WTC11 (cell line): ENCODE measurements at regions not wholly inside any gene's neighbourhood (a gene's known extent, or its start where the extent isn't known, plus 50 kb on each side); places are given as distances from the start of the nearest gene placed in this dataset.

Experiments
- ATAC-seq: fragments of 200-7000 bp; cut with Tn5 transposase; 2 replicates; pipeline ENCODE4 v1.10.0; 2021; ENCODE audit warnings: mild to moderate bottlenecking, moderate library complexity
- CTCF ChIA-PET: fragments of 300-600 bp; sonication (Branson Sonifier 250); formaldehyde crosslinking; loops from one replicate; lab custom pipeline; 2021; ENCODE audit warnings: antibody characterized with exemption; lab: Charles Lee
- POLR2A ChIA-PET: fragments of 350-600 bp; sonication (Branson Sonifier 250); formaldehyde crosslinking; loops from one replicate; lab custom pipeline; 2021; ENCODE audit warnings: antibody characterized with exemption; lab: Charles Lee
- DNase-seq: peaks from one replicate; pipeline ENCODE4 v3.0.0; 2021; ENCODE audit warnings: low spot score
- H3K27ac Mint-ChIP-seq: 2 replicates; pipeline ENCODE4 v1.8.0; 2021; ENCODE audit warnings: mixed read lengths
- H3K27me3 Mint-ChIP-seq: 2 replicates; pipeline ENCODE4 v1.8.0; 2021; ENCODE audit warnings: low read depth, mild to moderate bottlenecking, moderate library complexity, mixed read lengths
- H3K36me3 Mint-ChIP-seq: 2 replicates; pipeline ENCODE4 v1.8.0; 2021; ENCODE audit warnings: mixed read lengths
- H3K4me1 Mint-ChIP-seq: 2 replicates; pipeline ENCODE4 v1.8.0; 2022; ENCODE audit warnings: mixed read lengths
- H3K4me3 Mint-ChIP-seq: 2 replicates; pipeline ENCODE4 v1.8.0; 2021; ENCODE audit warnings: mild to moderate bottlenecking, moderate library complexity, mixed read lengths
- H3K9me3 Mint-ChIP-seq: 2 replicates; pipeline ENCODE4 v1.8.0; 2021; ENCODE audit warnings: mixed read lengths
- CDX4 ChIP-seq: fragments of 250-450 bp; sonication (Bioruptor Pico); IDR thresholded peaks from 2 replicates; pipeline ENCODE4 v1.9.0; 2021; ENCODE audit warnings: moderate library complexity, mild to moderate bottlenecking, inconsistent platforms, borderline replicate concordance
- CREB1 ChIP-seq: sonication (generic); formaldehyde crosslinking; IDR thresholded peaks from 2 replicates; pipeline ENCODE4 v1.8.0; 2023; ENCODE audit warnings: mild to moderate bottlenecking, missing genetic modification reagents
- E2F5 ChIP-seq: sonication (generic); formaldehyde crosslinking; IDR thresholded peaks from 2 replicates; pipeline ENCODE4 v1.8.1; 2022; ENCODE audit warnings: mild to moderate bottlenecking, moderate library complexity, missing genetic modification reagents
- FOXJ3 ChIP-seq: sonication (generic); formaldehyde crosslinking; IDR thresholded peaks from 2 replicates; pipeline ENCODE4 v1.9.0; 2021; ENCODE audit warnings: missing genetic modification reagents, mild to moderate bottlenecking, borderline replicate concordance
- GABPB1 ChIP-seq: sonication (generic); formaldehyde crosslinking; IDR thresholded peaks from 2 replicates; pipeline ENCODE4 v1.8.1; 2023; ENCODE audit warnings: mild to moderate bottlenecking, missing genetic modification reagents
- JUN ChIP-seq: sonication (generic); formaldehyde crosslinking; IDR thresholded peaks from 2 replicates; pipeline ENCODE4 v1.8.0; 2023; ENCODE audit warnings: mild to moderate bottlenecking, missing genetic modification reagents
- KAT7 ChIP-seq: sonication (generic); formaldehyde crosslinking; IDR thresholded peaks from 2 replicates; pipeline ENCODE4 v1.8.1; 2023; ENCODE audit warnings: missing genetic modification reagents, mild to moderate bottlenecking, borderline replicate concordance
- MAX ChIP-seq: sonication (generic); formaldehyde crosslinking; IDR thresholded peaks from 2 replicates; pipeline ENCODE4 v1.8.0; 2022; ENCODE audit warnings: mild to moderate bottlenecking, missing genetic modification reagents
- NFE2L1 ChIP-seq: sonication (generic); formaldehyde crosslinking; IDR thresholded peaks from 2 replicates; pipeline ENCODE4 v1.8.1; 2023; ENCODE audit warnings: missing genetic modification reagents
- NR3C1 ChIP-seq: sonication (generic); formaldehyde crosslinking; conservative IDR thresholded peaks from 2 replicates; pipeline ENCODE4 v1.8.1; 2023; ENCODE audit warnings: low read depth, mild to moderate bottlenecking, missing genetic modification reagents
- PRRX2 ChIP-seq: fragments of 250-450 bp; sonication (Bioruptor Pico); IDR thresholded peaks from 2 replicates; pipeline ENCODE4 v1.8.0; 2021; ENCODE audit warnings: mild to moderate bottlenecking
- SOX15 ChIP-seq: fragments of 250-450 bp; sonication (Bioruptor Pico); IDR thresholded peaks from 2 replicates; pipeline ENCODE4 v1.9.0; 2021; ENCODE audit warnings: mild to moderate bottlenecking
- STAT6 ChIP-seq: sonication (generic); formaldehyde crosslinking; conservative IDR thresholded peaks from 2 replicates; pipeline ENCODE4 v1.8.1; 2023; ENCODE audit warnings: mild to moderate bottlenecking, low read depth, missing genetic modification reagents, moderate library complexity
- ZBTB21 ChIP-seq: sonication (generic); formaldehyde crosslinking; IDR thresholded peaks from 2 replicates; pipeline ENCODE4 v1.8.1; 2023; ENCODE audit warnings: mild to moderate bottlenecking, missing genetic modification reagents, borderline replicate concordance
- ZNF281 ChIP-seq: sonication (generic); formaldehyde crosslinking; IDR thresholded peaks from 2 replicates; pipeline ENCODE4 v1.8.0; 2023; ENCODE audit warnings: mild to moderate bottlenecking, missing genetic modification reagents
- ZNF512 ChIP-seq: sonication (generic); formaldehyde crosslinking; IDR thresholded peaks from 2 replicates; pipeline ENCODE4 v1.8.1; 2022; ENCODE audit warnings: missing genetic modification reagents, borderline replicate concordance
- ZNF671 ChIP-seq: fragments of 250-450 bp; sonication (Bioruptor Pico); IDR thresholded peaks from 2 replicates; pipeline ENCODE4 v1.8.0; 2021; ENCODE audit warnings: mild to moderate bottlenecking
- TF ChIP-seq, protein P1 (sequence below): sonication (generic); formaldehyde crosslinking; IDR thresholded peaks from 2 replicates; pipeline ENCODE4 v1.8.1; 2023; ENCODE audit warnings: mild to moderate bottlenecking, missing genetic modification reagents, moderate library complexity
- TF ChIP-seq, protein P2 (sequence below): fragments of 250-450 bp; sonication (Bioruptor Pico); conservative IDR thresholded peaks from 2 replicates; pipeline ENCODE4 v1.9.0; 2021; ENCODE audit warnings: mild to moderate bottlenecking

DNA sequence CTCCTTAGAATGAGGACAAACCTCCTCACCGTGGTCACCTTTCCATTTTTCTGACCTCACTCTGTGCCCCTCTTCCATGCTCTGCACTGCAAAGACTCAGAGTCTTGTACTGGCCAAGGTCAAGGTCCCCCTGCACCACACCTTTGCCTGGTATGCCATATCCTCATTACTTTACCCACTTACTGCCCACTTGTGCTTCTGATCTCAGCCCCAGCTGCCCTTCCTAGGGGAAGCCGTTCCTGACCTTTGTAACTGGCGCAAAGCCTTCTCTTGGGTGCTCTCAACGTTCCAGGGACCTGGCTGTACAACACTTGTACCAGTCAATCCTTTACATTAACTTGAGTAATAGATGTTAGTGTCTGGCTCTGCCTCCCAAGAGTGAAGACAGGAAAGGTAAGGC lies 256.0 kb downstream of the SV2B start:
- CTCF ChIA-PET = no interaction called here
- no peak for DNase-seq
- Mint-ChIP-seq H3K27me3 (no peaks in the 10 kb centered on the region), H3K4me1 (no peaks in the 10 kb centered on the region; the same call in 1 of the 2 replicates), H3K36me3 (no peaks in the 10 kb centered on the region), H3K9me3 (no peaks in the 10 kb centered on the region), H3K27ac (no peak overlapping the region), H3K4me3 (no peak overlapping the region)
- POLR2A ChIA-PET = no interaction called here
- TF ChIP-seq, protein P1, sequence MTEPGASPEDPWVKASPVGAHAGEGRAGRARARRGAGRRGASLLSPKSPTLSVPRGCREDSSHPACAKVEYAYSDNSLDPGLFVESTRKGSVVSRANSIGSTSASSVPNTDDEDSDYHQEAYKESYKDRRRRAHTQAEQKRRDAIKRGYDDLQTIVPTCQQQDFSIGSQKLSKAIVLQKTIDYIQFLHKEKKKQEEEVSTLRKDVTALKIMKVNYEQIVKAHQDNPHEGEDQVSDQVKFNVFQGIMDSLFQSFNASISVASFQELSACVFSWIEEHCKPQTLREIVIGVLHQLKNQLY = no peak
- no peak for ATAC-seq

DNA sequence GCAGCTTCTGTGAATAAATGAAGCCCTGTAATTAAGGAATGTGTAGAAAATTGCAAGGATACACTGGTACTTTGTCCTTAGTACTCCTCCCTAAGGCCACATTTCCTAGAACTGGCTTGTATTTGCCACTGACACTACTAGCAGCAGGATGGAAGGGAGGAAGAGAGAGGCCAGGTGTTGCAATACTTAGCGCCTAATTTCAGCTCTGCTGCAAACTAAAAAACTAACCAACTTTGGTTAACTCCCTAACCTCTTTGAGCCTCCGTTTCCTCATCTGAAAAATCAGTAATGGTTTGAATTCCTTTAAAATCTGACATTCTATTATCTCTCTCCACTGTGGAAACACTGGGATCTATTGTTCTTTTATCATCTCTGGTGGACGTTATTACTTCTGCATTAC lies 257.0 kb downstream of the SV2B start:
- DNase-seq (no peak), ATAC-seq (no peak)
- ChIA-PET CTCF (interaction anchor here (1.6 kb wide), 1 partner anchor 349 kb away, joined by 4 read pairs; no protein-coding TSS in a partner anchor), POLR2A (no interaction called here)
- no peak overlapping the region for H3K27ac Mint-ChIP-seq
- peaks cover 6% of the 10 kb centered on the region for H3K9me3 Mint-ChIP-seq
- H3K4me1 Mint-ChIP-seq = no peaks in the 10 kb centered on the region; the same call in 1 of the 2 replicates
- H3K36me3 Mint-ChIP-seq = no peaks in the 10 kb centered on the region
- no peaks in the 10 kb centered on the region for H3K27me3 Mint-ChIP-seq
- H3K4me3 Mint-ChIP-seq = no peak overlapping the region
- TF ChIP-seq MAX (no peak), CDX4 (CRISPR knock-in tag) (no peak), GABPB1 (CRISPR knock-in tag) (no peak), STAT6 (CRISPR knock-in tag) (no peak)

- ChIA-PET CTCF (interaction anchor here (1.6 kb wide), 1 partner anchor 349 kb away, joined by 4 read pairs; no protein-coding TSS in a partner anchor), POLR2A (no interaction called here)
- Mint-ChIP-seq H3K9me3 (peaks cover 10% of the 10 kb centered on the region), H3K27ac (no peak overlapping the region), H3K27me3 (no peaks in the 10 kb centered on the region), H3K4me1 (no peaks in the 10 kb centered on the region; the same call in 1 of the 2 replicates), H3K4me3 (no peak overlapping the region), H3K36me3 (no peaks in the 10 kb centered on the region)
- ATAC-seq = no peak
- no peak for DNase-seq
- TF ChIP-seq NFE2L1 (CRISPR knock-in tag) (no peak), ZNF671 (CRISPR knock-in tag) (no peak), SOX15 (CRISPR knock-in tag) (no peak), FOXJ3 (CRISPR knock-in tag) (no peak), KAT7 (CRISPR knock-in tag) (no peak), ZNF512 (CRISPR knock-in tag) (no peak), JUN (CRISPR knock-in tag) (no peak), NR3C1 (no peak), E2F5 (CRISPR knock-in tag) (no peak), ZBTB21 (CRISPR knock-in tag) (no peak), CREB1 (CRISPR knock-in tag) (no peak), PRRX2 (CRISPR knock-in tag) (no peak), ZNF281 (no peak)
- TF ChIP-seq, protein P2, sequence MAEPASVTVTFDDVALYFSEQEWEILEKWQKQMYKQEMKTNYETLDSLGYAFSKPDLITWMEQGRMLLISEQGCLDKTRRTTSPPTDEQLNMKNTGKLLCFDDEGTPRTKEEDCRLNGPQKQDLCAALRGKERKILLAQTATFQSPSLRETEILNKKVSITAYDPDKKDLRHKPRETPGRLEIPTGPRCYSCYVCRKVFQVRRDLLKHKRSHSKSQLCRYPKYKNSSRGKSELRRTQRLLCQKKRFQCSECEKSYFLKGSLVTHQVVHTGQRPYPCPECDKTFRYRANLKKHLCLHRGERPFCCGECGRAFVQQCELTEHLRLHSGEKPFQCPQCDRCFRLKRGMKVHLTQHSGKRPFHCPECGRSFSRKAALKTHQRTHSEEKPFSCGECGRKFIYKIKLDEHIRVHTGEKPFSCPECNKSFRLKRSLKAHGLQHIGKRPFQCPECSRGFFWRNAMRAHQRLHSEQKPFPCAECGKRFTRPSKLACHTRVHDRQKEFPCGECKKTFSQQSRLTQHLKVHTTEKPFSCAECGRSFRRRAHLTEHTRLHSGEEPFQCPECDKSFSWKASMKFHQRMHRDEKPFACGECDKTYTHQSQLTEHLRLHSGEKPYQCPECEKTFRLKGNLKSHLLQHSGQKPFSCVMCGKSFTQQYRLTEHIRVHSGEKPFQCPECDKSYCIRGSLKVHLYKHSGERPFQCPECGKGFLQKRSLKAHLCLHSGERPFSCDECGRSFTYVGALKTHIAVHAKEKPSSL (CRISPR knock-in tag) = no peak
These were observed 257.4 kb downstream of the SV2B start for GRCh38 chr15:91357486-91357885.
